ENCODE measurements at regions not wholly inside any gene's neighbourhood (a gene's known extent, or its start where the extent isn't known, plus 50 kb on each side); places are given as distances from the start of the nearest gene placed in this dataset.

- no peak for DNase-seq
Measured at GRCh38 chrX:26347171-26347570, 131.2 kb downstream of the MAGEB5 start.

DNA sequence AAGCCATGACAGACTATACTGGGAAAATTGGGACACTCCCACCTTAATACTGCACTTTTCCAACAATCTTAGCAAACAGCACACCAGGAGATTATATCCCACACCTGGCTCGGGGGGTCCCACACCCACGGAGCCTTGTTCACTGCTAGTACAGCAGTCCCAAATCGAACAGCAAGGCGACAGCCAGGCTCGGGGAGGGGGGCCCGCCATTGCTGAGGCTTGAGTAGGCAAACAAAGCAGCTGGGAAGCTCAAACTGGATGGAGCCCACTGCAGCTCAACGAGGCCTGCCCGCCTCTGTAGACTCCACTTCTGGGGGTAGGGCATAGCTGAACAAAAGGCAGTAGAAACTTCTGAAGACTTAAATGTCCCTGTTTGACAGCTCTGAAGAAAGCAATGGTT lies 118.3 kb downstream of the MAGEB5 start:
- DNase-seq, result no peak

DNA sequence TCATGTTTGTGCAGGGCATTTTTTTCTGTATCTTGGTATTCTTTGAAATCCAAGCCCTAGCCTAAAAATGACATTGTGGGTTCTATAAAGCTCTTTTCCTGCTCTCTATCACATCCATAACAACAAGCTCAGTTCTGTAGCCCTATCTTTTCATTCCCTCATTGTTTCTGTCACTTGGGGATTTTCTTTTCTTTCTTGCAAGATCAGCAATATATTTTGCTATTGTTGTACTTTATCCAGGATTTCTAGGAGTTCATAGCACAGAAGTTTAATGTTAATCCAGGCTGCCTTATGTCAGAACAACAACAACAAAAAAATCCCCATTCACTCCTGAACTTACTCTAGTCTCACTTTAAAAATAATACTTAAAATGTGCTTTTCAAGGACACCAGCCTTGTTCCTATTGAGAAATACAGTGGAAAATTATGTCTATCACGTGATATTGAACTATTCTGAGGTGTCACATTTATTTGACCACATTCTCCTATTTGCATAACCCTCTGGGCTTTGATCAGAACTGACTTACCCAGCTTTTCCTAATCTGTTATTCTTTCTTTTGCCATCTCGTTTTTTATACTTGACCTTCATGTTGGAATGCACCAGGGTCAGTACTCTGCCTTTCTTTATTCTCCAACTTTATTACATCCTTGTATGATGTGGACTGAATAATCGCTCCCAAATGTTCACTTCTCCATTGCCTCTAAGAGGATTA lies 112.8 kb downstream of the MAGEB5 start:
- DNase-seq, result no peak

DNA sequence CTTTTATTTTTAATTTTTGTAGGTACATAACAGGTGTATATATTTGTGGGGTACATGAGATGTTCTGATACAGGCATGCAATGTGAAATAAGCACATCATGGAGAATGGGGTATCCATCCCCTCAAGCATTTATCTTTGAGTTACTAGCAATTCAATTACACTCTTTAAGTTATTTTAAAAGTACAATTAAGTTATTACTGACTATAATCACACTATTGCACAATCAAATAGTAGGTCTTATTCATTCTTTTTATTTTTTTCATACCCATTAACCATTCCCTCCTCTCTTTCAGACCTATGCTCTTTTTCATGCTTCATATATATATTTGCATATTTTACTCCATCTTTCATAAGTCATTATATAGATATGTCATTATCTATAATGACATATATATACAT lies 93.3 kb downstream of the MAGEB5 start:
- DNase-seq, result no peak

- no peak for DNase-seq
Measured at GRCh38 chrX:26295425-26295824, 79.5 kb downstream of the MAGEB5 start.

- no peak for DNase-seq
Measured at GRCh38 chrX:26286836-26287235, 70.9 kb downstream of the MAGEB5 start.

All from activated T-cell treated with anti-CD3 and anti-CD28 coated beads, Interleukin-2, amount 50 U/mL, for 1 hour (primary cell).